Spleen (tissue), 7 donors: ENCODE measurements at regions not wholly inside any gene's neighbourhood (a gene's known extent, or its start where the extent isn't known, plus 50 kb on each side); places are given as distances from the start of the nearest gene placed in this dataset.

Experiments used
- POLR2A ChIP-seq, 3 donors: fragments of 450-650 bp; IDR thresholded peaks; one replicate each; pipeline ENCODE4 v1.5.1; 2017; ENCODE audit warnings: antibody characterized with exemption in 3 of 3, mild to moderate bottlenecking in 1 of 3
- POLR2AphosphoS5 ChIP-seq, 3 donors: sonication (generic); formaldehyde crosslinking; IDR thresholded peaks; one replicate each; pipeline ENCODE4 v1.5.1; 2017; ENCODE audit warnings: antibody characterized with exemption in 3 of 3
- TF ChIP-seq, protein P1 (sequence below), 11 experiments: fragments of 200-600 bp in 7 of 11; fragments of 450-650 bp in 4 of 11; sonication (generic) in 4 of 11; IDR thresholded peaks in 8 of 11; conservative IDR thresholded peaks in 3 of 11; 1 replicate in 7 of 11; 2 replicates in 4 of 11; pipeline versions ENCODE4 v1.4.0 to v1.8.0; 2016 to 2021; ENCODE audit warnings: antibody characterized with exemption in 11 of 11, inconsistent platforms in 4 of 11, mild to moderate bottlenecking in 1 of 11
- donor health status: DM: no; HTN: no; CAD: no; lungs with moderate emphysema.
- donor health status: DM: no; HTN: no; CAD: no.
- donor health status: DM: no; HTN: no; CAD: no.

DNA sequence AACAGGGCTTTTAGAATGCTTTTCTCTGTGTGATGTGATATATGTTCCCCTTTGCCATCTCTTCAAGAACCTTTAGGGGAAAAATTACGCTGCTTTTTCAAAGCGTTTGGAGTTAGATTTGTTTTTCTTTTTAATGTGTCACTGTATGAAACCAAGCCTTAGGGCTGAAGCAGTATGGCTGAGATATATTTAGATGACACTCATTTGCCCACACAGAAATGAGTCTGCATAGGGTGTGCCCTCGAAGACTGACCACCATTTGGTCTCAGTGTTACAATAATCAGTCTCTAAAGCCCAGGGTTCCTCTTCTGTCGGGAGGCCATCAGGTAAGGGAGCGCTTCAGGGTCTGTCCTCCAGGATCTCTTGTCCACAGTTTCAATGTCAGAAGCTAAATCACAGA, 213.0 kb upstream of the NCAM1 start:
- TF ChIP-seq POLR2AphosphoS5 (IDR thresholded peaks at IDR 0.05) (no peak), POLR2A (IDR thresholded peaks at IDR 0.05) (no peak)
- TF ChIP-seq, protein P1, sequence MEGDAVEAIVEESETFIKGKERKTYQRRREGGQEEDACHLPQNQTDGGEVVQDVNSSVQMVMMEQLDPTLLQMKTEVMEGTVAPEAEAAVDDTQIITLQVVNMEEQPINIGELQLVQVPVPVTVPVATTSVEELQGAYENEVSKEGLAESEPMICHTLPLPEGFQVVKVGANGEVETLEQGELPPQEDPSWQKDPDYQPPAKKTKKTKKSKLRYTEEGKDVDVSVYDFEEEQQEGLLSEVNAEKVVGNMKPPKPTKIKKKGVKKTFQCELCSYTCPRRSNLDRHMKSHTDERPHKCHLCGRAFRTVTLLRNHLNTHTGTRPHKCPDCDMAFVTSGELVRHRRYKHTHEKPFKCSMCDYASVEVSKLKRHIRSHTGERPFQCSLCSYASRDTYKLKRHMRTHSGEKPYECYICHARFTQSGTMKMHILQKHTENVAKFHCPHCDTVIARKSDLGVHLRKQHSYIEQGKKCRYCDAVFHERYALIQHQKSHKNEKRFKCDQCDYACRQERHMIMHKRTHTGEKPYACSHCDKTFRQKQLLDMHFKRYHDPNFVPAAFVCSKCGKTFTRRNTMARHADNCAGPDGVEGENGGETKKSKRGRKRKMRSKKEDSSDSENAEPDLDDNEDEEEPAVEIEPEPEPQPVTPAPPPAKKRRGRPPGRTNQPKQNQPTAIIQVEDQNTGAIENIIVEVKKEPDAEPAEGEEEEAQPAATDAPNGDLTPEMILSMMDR (IDR thresholded peaks at IDR 0.05 in 8 of 11, conservative IDR thresholded peaks at IDR 0.05 in 3 of 11): no peak
